IMR-90 (cell line): ENCODE measurements at regions not wholly inside any gene's neighbourhood (a gene's known extent, or its start where the extent isn't known, plus 50 kb on each side); places are given as distances from the start of the nearest gene placed in this dataset.

Source experiments
- ATAC-seq: fragments of 200-7000 bp; cut with Tn5 transposase; 2 replicates; pipeline ENCODE4 v1.9.1; 2020; ENCODE audit warnings: low read depth, mild to moderate bottlenecking, moderate library complexity
- BruUV-seq: library from RNA; stranded (reverse); fragments of 400-500 nt; replicated peaks from 2 replicates; lab custom pipeline; 2021; lab: Mats Ljungman, UMichigan
- CTCF ChIA-PET: fragments of 300-600 bp; formaldehyde crosslinking; extraction: SDS; loops from one replicate; lab custom pipeline; 2021; ENCODE audit warnings: antibody characterized with exemption; lab: Yijun Ruan, JAX
- POLR2A ChIA-PET: fragments of 300-600 bp; sonication (Branson Sonifier 250); formaldehyde crosslinking; loops from one replicate; lab custom pipeline; 2022; ENCODE audit warnings: antibody characterized with exemption; ENCODE audit not compliant: unreplicated experiment; lab: Charles Lee
- DNase-seq: peaks from one replicate; pipeline ENCODE4 v3.0.0; 2013
- H2AFZ ChIP-seq: replicated peaks from 2 replicates; pipeline ENCODE3; 2013; ENCODE audit warnings: low read length, mild to moderate bottlenecking; ENCODE audit not compliant: poor library complexity
- H2AK5ac ChIP-seq: 2 replicates; pipeline ENCODE4 v1.6.1; 2013; ENCODE audit warnings: low read depth, low read length, inconsistent platforms
- H2AK9ac ChIP-seq: replicated peaks from 2 replicates; pipeline ENCODE3; 2013; ENCODE audit warnings: mild to moderate bottlenecking, low read depth, low read length, moderate library complexity; ENCODE audit not compliant: poor library complexity
- H2BK120ac ChIP-seq: 2 replicates; pipeline ENCODE4 v1.6.1; 2013; ENCODE audit warnings: low read depth, low read length, inconsistent platforms
- H2BK15ac ChIP-seq: 3 replicates; pipeline ENCODE4 v1.6.1; 2013; ENCODE audit warnings: low read depth, low read length, inconsistent platforms
- H2BK20ac ChIP-seq: 2 replicates; pipeline ENCODE4 v1.6.1; 2013; ENCODE audit warnings: low read depth, mild to moderate bottlenecking, inconsistent platforms, low read length, moderate library complexity
- H2BK5ac ChIP-seq: 2 replicates; pipeline ENCODE4 v1.6.1; 2013; ENCODE audit warnings: mild to moderate bottlenecking, low read depth, low read length, inconsistent platforms; ENCODE audit not compliant: poor library complexity, severe bottlenecking
- H3K14ac ChIP-seq: replicated peaks from 2 replicates; pipeline ENCODE4 v1.6.1; 2013; ENCODE audit warnings: low read depth, low read length, inconsistent platforms
- H3K18ac ChIP-seq: 2 replicates; pipeline ENCODE4 v1.6.1; 2013; ENCODE audit warnings: low read depth, low read length, control low read depth
- H3K23ac ChIP-seq: 2 replicates; pipeline ENCODE4 v1.6.1; 2013; ENCODE audit warnings: low read depth, low read length, inconsistent platforms
- H3K27ac ChIP-seq: 2 replicates; pipeline ENCODE4 v1.5.1; 2013; ENCODE audit warnings: mild to moderate bottlenecking, control low read depth, low read length; ENCODE audit not compliant: insufficient read depth
- H3K27me3 ChIP-seq: 2 replicates; pipeline ENCODE4 v1.6.1; 2013; ENCODE audit warnings: low read length; ENCODE audit not compliant: control insufficient read depth, insufficient read depth
- H3K36me3 ChIP-seq: 2 replicates; pipeline ENCODE4 v1.6.1; 2013; ENCODE audit warnings: low read length, mixed read lengths; ENCODE audit not compliant: control insufficient read depth, insufficient read depth
- H3K4ac ChIP-seq: 2 replicates; pipeline ENCODE4 v1.6.1; 2013; ENCODE audit warnings: low read depth, low read length, inconsistent platforms
- H3K4me1 ChIP-seq: 2 replicates; pipeline ENCODE4 v1.6.1; 2013; ENCODE audit warnings: low read length, mixed read lengths; ENCODE audit not compliant: control insufficient read depth, insufficient read depth
- H3K4me2 ChIP-seq: 2 replicates; pipeline ENCODE4 v1.6.1; 2013; ENCODE audit warnings: low read depth, mild to moderate bottlenecking, control low read depth, low read length, moderate library complexity
- H3K4me3 ChIP-seq: 2 replicates; pipeline ENCODE4 v1.5.1; 2013; ENCODE audit warnings: low read depth, mild to moderate bottlenecking, control low read depth, low read length, moderate library complexity; ENCODE audit not compliant: insufficient read depth
- H3K56ac ChIP-seq: 2 replicates; pipeline ENCODE4 v1.6.1; 2013; ENCODE audit warnings: low read length, inconsistent platforms; ENCODE audit not compliant: insufficient read depth; ENCODE audit errors: extremely low read depth
- H3K79me1 ChIP-seq, 2 experiments: 2 replicates each; pipeline ENCODE4 v1.6.1; 2013; ENCODE audit warnings: low read length in 2 of 2, inconsistent platforms in 1 of 2, low read depth in 1 of 2
- H3K9ac ChIP-seq: 2 replicates; pipeline ENCODE4 v1.6.1; 2013; ENCODE audit warnings: low read depth, low read length, control low read depth
- H3K9me1 ChIP-seq: 2 replicates; pipeline ENCODE4 v1.6.1; 2013; ENCODE audit warnings: low read length, inconsistent platforms; ENCODE audit not compliant: insufficient read depth
- H3K9me3 ChIP-seq: 2 replicates; pipeline ENCODE4 v1.6.1; 2013; ENCODE audit warnings: low read length; ENCODE audit not compliant: control insufficient read depth, insufficient read depth
- H4K20me1 ChIP-seq: 2 replicates; pipeline ENCODE4 v1.6.1; 2013; ENCODE audit warnings: low read length, inconsistent platforms; ENCODE audit not compliant: insufficient read depth
- H4K5ac ChIP-seq: 2 replicates; pipeline ENCODE4 v1.6.1; 2013; ENCODE audit warnings: mild to moderate bottlenecking, low read depth, low read length, control low read depth
- H4K8ac ChIP-seq, 2 experiments: 2 replicates each; pipeline ENCODE4 v1.6.1; 2013; ENCODE audit warnings: low read depth in 2 of 2, low read length in 2 of 2, control low read depth in 1 of 2, inconsistent platforms in 1 of 2
- H4K91ac ChIP-seq: 2 replicates; pipeline ENCODE4 v1.6.1; 2013; ENCODE audit warnings: low read depth, low read length, inconsistent platforms; ENCODE audit not compliant: insufficient read depth
- CEBPB ChIP-seq: IDR thresholded peaks from 2 replicates; pipeline ENCODE4 v1.6.1; 2012; ENCODE audit warnings: low read depth, low read length, improper control_type of control experiment
- NFE2L2 ChIP-seq: fragments of 150-350 bp; IDR thresholded peaks from 2 replicates; pipeline ENCODE4 v1.6.1; 2016; ENCODE audit warnings: low read depth, mild to moderate bottlenecking, low read length
- POLR2A ChIP-seq: IDR thresholded peaks from 2 replicates; pipeline ENCODE4 v1.6.1; 2012; ENCODE audit warnings: mild to moderate bottlenecking, low read depth, low read length
- RCOR1 ChIP-seq: IDR thresholded peaks from 2 replicates; pipeline ENCODE4 v1.6.1; 2012; ENCODE audit warnings: mild to moderate bottlenecking, low read length, improper control_type of control experiment; ENCODE audit not compliant: insufficient replicate concordance
- WGBS, 2 experiments: methylation state at CpG; one replicate each; pipeline versions ENCODE4 v1.1.5 to v1.1.7; 2013; ENCODE audit warnings: missing lambda C conversion rate in 2 of 2; ENCODE audit not compliant: insufficient read length in 1 of 2; ENCODE audit errors: extremely low coverage in 2 of 2; 5-methylcytosine and 5-hydroxymethylcytosine counted together
- dilution Hi-C: fragments of 300-500 bp; cut with HindIII; formaldehyde crosslinking; loops from one replicate; pipeline ENCODE4 v1.14.3; 2018; ENCODE audit warnings: low sequenced_read_pairs; ENCODE audit not compliant: unreplicated experiment
- in situ Hi-C: fragments of 300-500 bp; cut with MboI; formaldehyde crosslinking; loops from 3 replicates; pipeline ENCODE4 v1.14.3; 2019; ENCODE audit warnings: low sequenced_read_pairs, inconsistent platforms, mixed read lengths
- intact Hi-C: fragments of 100-400 bp; cut with micrococcal nuclease; formaldehyde crosslinking; loops from 2 replicates; pipeline ENCODE4 v1.10.0; 2022

DNA sequence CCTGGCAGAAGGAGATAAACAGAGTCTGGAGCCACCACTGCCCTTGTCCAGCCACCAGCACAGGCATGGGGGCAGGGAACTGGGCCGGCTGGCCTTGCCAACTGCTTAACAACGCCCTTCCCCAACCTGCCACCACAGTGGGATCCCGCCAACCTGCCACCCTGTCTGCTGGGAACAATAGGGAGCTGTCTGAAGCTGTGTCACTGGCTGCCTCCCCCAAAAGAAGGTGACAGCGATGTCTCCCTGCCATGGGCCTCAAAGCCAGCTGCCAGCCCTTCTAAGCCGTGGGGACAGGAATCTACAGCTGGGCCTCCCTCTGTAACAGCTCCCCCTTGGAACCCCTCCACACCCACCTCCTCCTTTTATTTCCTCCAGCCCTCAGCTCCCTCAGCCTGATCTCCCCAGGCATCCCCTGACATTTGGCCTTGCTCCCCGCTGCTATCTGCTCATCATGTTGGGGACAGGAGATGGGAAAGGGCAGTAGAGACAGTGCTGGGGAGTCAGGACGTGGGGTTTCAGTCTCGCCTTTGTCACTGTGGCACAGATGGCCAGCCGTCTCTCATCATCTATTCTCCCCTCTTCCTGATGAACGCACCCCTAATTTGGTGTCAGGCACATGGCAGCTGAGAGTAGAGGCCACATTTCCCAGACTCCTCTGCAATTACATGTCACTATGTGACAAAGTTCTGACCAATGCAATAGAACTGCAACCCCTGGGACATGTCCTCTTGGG is 51.3 kb upstream of the PRDM11 start:
- H3K9ac ChIP-seq: no peak overlapping the region
- no peak overlapping the region for H2BK120ac ChIP-seq
- BruUV-seq: no TSS peak
- no peak overlapping the region for H3K4ac ChIP-seq
- H3K27ac ChIP-seq: no peak overlapping the region
- DNase-seq (no peak), ATAC-seq (no peak)
- no peak overlapping the region for H3K18ac ChIP-seq
- H3K4me3 ChIP-seq: no peak overlapping the region
- peaks cover 3% of the 10 kb centered on the region for H4K20me1 ChIP-seq
- H4K8ac ChIP-seq: no peak overlapping the region
- H3K36me3 ChIP-seq: no peaks in the 10 kb centered on the region
- no peak overlapping the region for H4K91ac ChIP-seq
- no peak overlapping the region for H3K56ac ChIP-seq
- CTCF ChIA-PET: interaction anchor here (0.5 to 1.5 kb wide), 2 partner anchors 159 to 251 kb away, joined by 3 to 4 read pairs; no protein-coding TSS in a partner anchor
- POLR2A ChIA-PET: no interaction called here
- no peak overlapping the region; the same call in 1 of the 2 replicates for H2AK5ac ChIP-seq
- peaks cover 34% of the 10 kb centered on the region for H3K27me3 ChIP-seq
- peaks cover 3% of the 10 kb centered on the region for H3K9me1 ChIP-seq
- H3K23ac ChIP-seq: no peak overlapping the region
- 47% methylated on average over 3 of the region's 10 CpGs; no CpG with 5 or more reads in 1 of the 2 experiments for WGBS, 2 experiments
- in situ Hi-C loops (no loop called here), dilution Hi-C loops (no loop called here), intact Hi-C loops (no loop called here)
- H2AK9ac ChIP-seq: no peak overlapping the region
- H4K5ac ChIP-seq: no peak overlapping the region
- H3K79me1 ChIP-seq: no peaks in the 10 kb centered on the region
- TF ChIP-seq CEBPB (no peak), POLR2A (no peak), NFE2L2 (no peak), RCOR1 (no peak)
- H2AFZ ChIP-seq: no peak overlapping the region
- no peak overlapping the region for H3K14ac ChIP-seq
- H3K4me2 ChIP-seq: no peak overlapping the region
- H2BK15ac ChIP-seq: no peak overlapping the region; the same call in 2 of the 3 replicates
- H3K9me3 ChIP-seq: no peaks in the 10 kb centered on the region
- H2BK5ac ChIP-seq: no peak overlapping the region
- no peak overlapping the region for H2BK20ac ChIP-seq
- peaks cover 13% of the 10 kb centered on the region for H3K4me1 ChIP-seq
